HEK293 (cell line): ENCODE measurements at regions not wholly inside any gene's neighbourhood (a gene's known extent, or its start where the extent isn't known, plus 50 kb on each side); places are given as distances from the start of the nearest gene placed in this dataset.

Experiments used
- CTCF ChIA-PET: fragments of 350-600 bp; formaldehyde crosslinking; extraction: SDS; loops from one replicate; lab custom pipeline; 2021; ENCODE audit warnings: antibody characterized with exemption; lab: Yijun Ruan, JAX
- POLR2A ChIA-PET: fragments of 300-600 bp; formaldehyde crosslinking; extraction: SDS; loops from one replicate; lab custom pipeline; 2020; ENCODE audit warnings: antibody characterized with exemption, inconsistent platforms; lab: Yijun Ruan, JAX
- H3K27ac ChIP-seq: fragments of 200-500 bp; sonication (Bioruptor generic); 2 replicates; pipeline ENCODE4 v1.5.1; 2014; ENCODE audit warnings: low read depth, low read length, control low read depth, inconsistent platforms; ENCODE audit errors: extremely low read depth
- H3K36me3 ChIP-seq, 2 experiments: fragments of 200-500 bp in 1 of 2; sonication (Bioruptor generic) in 1 of 2; 1 replicate in 1 of 2; 2 replicates in 1 of 2; pipeline ENCODE4 v1.5.1; 2014 to 2017; ENCODE audit warnings: inconsistent platforms in 2 of 2, low read length in 2 of 2; ENCODE audit not compliant: control insufficient read depth in 2 of 2, insufficient read depth in 1 of 2
- H3K4me1 ChIP-seq: fragments of 200-500 bp; sonication (Bioruptor generic); 2 replicates; pipeline ENCODE4 v1.5.1; 2014; ENCODE audit warnings: mild to moderate bottlenecking, low read length, inconsistent platforms; ENCODE audit not compliant: control insufficient read depth, insufficient read depth
- H3K4me3 ChIP-seq: 2 replicates; pipeline ENCODE4 v1.5.1; 2011; ENCODE audit warnings: low read depth, mild to moderate bottlenecking, control low read depth, low read length, moderate library complexity
- H3K9me3 ChIP-seq: fragments of 200-500 bp; sonication (Bioruptor generic); 2 replicates; pipeline ENCODE4 v1.5.1; 2014; ENCODE audit warnings: low read depth, low read length, inconsistent platforms; ENCODE audit not compliant: control insufficient read depth, insufficient read depth
- BCL11A ChIP-seq: fragments of 450-650 bp; formaldehyde crosslinking; IDR thresholded peaks from 2 replicates; pipeline ENCODE4 v1.5.1; 2016; ENCODE audit warnings: low read depth, missing biosample characterization, missing genetic modification characterization
- GLIS1 ChIP-seq: fragments of 450-650 bp; formaldehyde crosslinking; IDR thresholded peaks from 2 replicates; pipeline ENCODE4 v1.5.1; 2016; ENCODE audit warnings: missing biosample characterization, missing genetic modification characterization
- MEIS1 ChIP-seq: sonication (generic); formaldehyde crosslinking; IDR thresholded peaks from 2 replicates; pipeline ENCODE4 v1.8.1; 2022; ENCODE audit warnings: missing genetic modification reagents, mild to moderate bottlenecking, borderline replicate concordance
- SCRT1 ChIP-seq: fragments of 450-650 bp; formaldehyde crosslinking; IDR thresholded peaks from 2 replicates; pipeline ENCODE4 v1.5.1; 2016; ENCODE audit warnings: missing biosample characterization, missing genetic modification characterization, borderline replicate concordance
- ZBTB48 ChIP-seq: fragments of 450-650 bp; formaldehyde crosslinking; IDR thresholded peaks from 2 replicates; pipeline ENCODE4 v1.5.1; 2016; ENCODE audit warnings: missing biosample characterization, missing genetic modification characterization
- ZEB2 ChIP-seq: fragments of 450-650 bp; formaldehyde crosslinking; IDR thresholded peaks from 2 replicates; pipeline ENCODE4 v1.5.1; 2016; ENCODE audit warnings: missing biosample characterization, missing genetic modification characterization
- ZFHX2 ChIP-seq: fragments of 450-650 bp; formaldehyde crosslinking; conservative IDR thresholded peaks from 2 replicates; pipeline ENCODE4 v1.5.1; 2016; ENCODE audit warnings: missing biosample characterization, missing genetic modification characterization
- ZIC2 ChIP-seq: fragments of 450-650 bp; formaldehyde crosslinking; IDR thresholded peaks from 2 replicates; pipeline ENCODE4 v1.5.1; 2016; ENCODE audit warnings: missing biosample characterization, missing genetic modification characterization
- ZNF132 ChIP-seq: fragments of 450-650 bp; formaldehyde crosslinking; IDR thresholded peaks from 2 replicates; pipeline ENCODE4 v1.5.1; 2017; ENCODE audit warnings: missing biosample characterization, missing genetic modification characterization, borderline replicate concordance
- ZNF146 ChIP-seq: fragments of 450-650 bp; formaldehyde crosslinking; IDR thresholded peaks from 2 replicates; pipeline ENCODE4 v1.5.1; 2016; ENCODE audit warnings: missing biosample characterization, missing genetic modification characterization
- ZNF2 ChIP-seq: fragments of 450-650 bp; formaldehyde crosslinking; IDR thresholded peaks from 2 replicates; pipeline ENCODE4 v1.5.1; 2016; ENCODE audit warnings: missing biosample characterization, missing genetic modification characterization
- ZNF239 ChIP-seq: fragments of 450-650 bp; formaldehyde crosslinking; IDR thresholded peaks from 2 replicates; pipeline ENCODE4 v1.5.1; 2016; ENCODE audit warnings: missing biosample characterization, missing genetic modification characterization
- ZNF416 ChIP-seq: fragments of 450-650 bp; formaldehyde crosslinking; IDR thresholded peaks from 2 replicates; pipeline ENCODE4 v1.5.1; 2016; ENCODE audit warnings: missing biosample characterization, missing genetic modification characterization
- ZNF596 ChIP-seq: fragments of 450-650 bp; IDR thresholded peaks from 2 replicates; pipeline ENCODE4 v1.5.0; 2018; ENCODE audit warnings: missing biosample characterization, mild to moderate bottlenecking, missing genetic modification characterization, moderate library complexity
- ZNF707 ChIP-seq: fragments of 450-650 bp; formaldehyde crosslinking; IDR thresholded peaks from 2 replicates; pipeline ENCODE4 v1.5.1; 2016; ENCODE audit warnings: missing biosample characterization, missing genetic modification characterization
- ZSCAN23 ChIP-seq: fragments of 450-650 bp; formaldehyde crosslinking; IDR thresholded peaks from 2 replicates; pipeline ENCODE4 v1.5.1; 2016; ENCODE audit warnings: missing biosample characterization, missing genetic modification characterization
- TF ChIP-seq, protein P1 (sequence below): fragments of 450-650 bp; formaldehyde crosslinking; optimal IDR thresholded peaks from 2 replicates; pipeline ENCODE3; 2016; ENCODE audit warnings: missing biosample characterization, mild to moderate bottlenecking, missing genetic modification characterization
- TF ChIP-seq, protein P2 (sequence below): fragments of 450-650 bp; formaldehyde crosslinking; IDR thresholded peaks from 2 replicates; pipeline ENCODE4 v1.5.1; 2017; ENCODE audit warnings: missing biosample characterization, missing genetic modification characterization
- TF ChIP-seq, protein P3 (sequence below): fragments of 450-650 bp; formaldehyde crosslinking; IDR thresholded peaks from 2 replicates; pipeline ENCODE4 v1.5.1; 2016; ENCODE audit warnings: missing biosample characterization, missing genetic modification characterization, borderline replicate concordance
- TF ChIP-seq, protein P4 (sequence below): fragments of 450-650 bp; formaldehyde crosslinking; IDR thresholded peaks from 2 replicates; pipeline ENCODE4 v1.5.1; 2016; ENCODE audit warnings: missing biosample characterization, missing genetic modification characterization
- TF ChIP-seq, protein P5 (sequence below): fragments of 450-650 bp; formaldehyde crosslinking; IDR thresholded peaks from 2 replicates; pipeline ENCODE4 v1.5.1; 2016; ENCODE audit warnings: missing biosample characterization, missing genetic modification characterization
- TF ChIP-seq, protein P6 (sequence below): IDR thresholded peaks from 2 replicates; pipeline ENCODE4 v1.6.1; 2011; ENCODE audit warnings: mild to moderate bottlenecking, low read depth, low read length, borderline replicate concordance

DNA sequence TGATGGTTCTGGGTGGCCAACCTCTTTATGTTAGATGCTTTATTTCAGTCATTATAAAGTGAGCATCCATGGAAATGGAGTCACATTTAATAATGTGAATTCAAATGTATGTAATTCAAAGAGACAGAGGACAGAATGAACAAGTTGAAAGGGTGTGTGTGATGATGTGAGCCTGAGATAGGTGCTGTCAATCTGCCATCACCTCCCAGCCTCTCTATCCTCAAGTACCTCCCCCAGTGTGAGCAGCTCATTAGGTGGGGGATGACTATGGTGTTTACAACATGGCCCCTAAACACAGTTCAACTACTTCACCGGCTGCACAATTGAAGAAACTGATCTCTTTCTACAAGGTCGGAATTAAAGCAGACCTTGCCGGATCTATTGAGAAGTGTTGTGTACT lies 74.7 kb upstream of the IGFBP5 start:
- Histone ChIP-seq H3K36me3 (no peaks in the 10 kb centered on the region), H3K4me1 (peaks cover 3% of the 10 kb centered on the region; the same call in 1 of the 2 replicates), H3K4me3 (no peak overlapping the region), H3K9me3 (no peaks in the 10 kb centered on the region), H3K27ac (no peak overlapping the region)
- TF ChIP-seq ZSCAN23 (tag by site-specific recombination) (no peak), ZBTB48 (tag by site-specific recombination) (no peak), GLIS1 (tag by site-specific recombination) (peak; percentile 34; the same call in 1 of the 2 replicates)
- ChIA-PET POLR2A (interaction anchor here (1.0 kb wide), 1 partner anchor 12 kb away, joined by 3 read pairs; no protein-coding TSS in a partner anchor), CTCF (interaction anchor here (0.6 kb wide), 1 partner anchor 986 kb away, joined by 3 read pairs; no protein-coding TSS in a partner anchor)

DNA sequence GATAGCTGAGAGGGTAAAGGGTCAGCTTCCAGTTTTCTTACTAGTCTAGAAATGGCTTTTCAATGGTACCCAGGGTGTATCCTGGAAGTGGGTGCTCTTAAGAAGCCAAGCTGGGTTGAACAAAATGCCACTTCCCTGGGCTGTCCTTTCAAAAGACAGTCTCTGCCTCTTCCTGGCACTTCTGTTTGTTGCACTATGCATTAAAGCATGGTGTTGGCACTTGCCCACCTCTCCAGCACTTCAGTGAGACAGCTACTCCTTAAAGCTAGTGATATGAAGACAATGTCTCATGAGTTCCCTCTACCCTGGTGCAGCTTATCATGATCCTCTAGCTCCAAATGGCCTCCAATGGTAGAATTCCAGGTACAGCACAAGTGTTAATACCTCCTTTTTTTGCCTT lies 74.3 kb upstream of the IGFBP5 start:
- Histone ChIP-seq H3K9me3 (no peaks in the 10 kb centered on the region), H3K4me3 (no peak overlapping the region), H3K36me3 (no peaks in the 10 kb centered on the region), H3K27ac (no peak overlapping the region)
- CTCF ChIA-PET: interaction anchor here (0.6 kb wide), 2 partner anchors 8 to 986 kb away, joined by 3 to 4 read pairs; no protein-coding TSS in a partner anchor
- TF ChIP-seq, protein P1, sequence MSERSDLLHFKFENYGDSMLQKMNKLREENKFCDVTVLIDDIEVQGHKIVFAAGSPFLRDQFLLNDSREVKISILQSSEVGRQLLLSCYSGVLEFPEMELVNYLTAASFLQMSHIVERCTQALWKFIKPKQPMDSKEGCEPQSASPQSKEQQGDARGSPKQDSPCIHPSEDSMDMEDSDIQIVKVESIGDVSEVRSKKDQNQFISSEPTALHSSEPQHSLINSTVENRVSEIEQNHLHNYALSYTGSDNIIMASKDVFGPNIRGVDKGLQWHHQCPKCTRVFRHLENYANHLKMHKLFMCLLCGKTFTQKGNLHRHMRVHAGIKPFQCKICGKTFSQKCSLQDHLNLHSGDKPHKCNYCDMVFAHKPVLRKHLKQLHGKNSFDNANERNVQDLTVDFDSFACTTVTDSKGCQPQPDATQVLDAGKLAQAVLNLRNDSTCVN (tag by site-specific recombination): no peak
- no peak for TF ChIP-seq ZEB2 (tag by site-specific recombination)
- no peak for TF ChIP-seq ZNF416
- no peak for TF ChIP-seq SCRT1 (tag by site-specific recombination)
- TF ChIP-seq ZNF132: no peak
- no peak for TF ChIP-seq ZNF239
- no peak for TF ChIP-seq BCL11A (tag by site-specific recombination)
- TF ChIP-seq, protein P2, sequence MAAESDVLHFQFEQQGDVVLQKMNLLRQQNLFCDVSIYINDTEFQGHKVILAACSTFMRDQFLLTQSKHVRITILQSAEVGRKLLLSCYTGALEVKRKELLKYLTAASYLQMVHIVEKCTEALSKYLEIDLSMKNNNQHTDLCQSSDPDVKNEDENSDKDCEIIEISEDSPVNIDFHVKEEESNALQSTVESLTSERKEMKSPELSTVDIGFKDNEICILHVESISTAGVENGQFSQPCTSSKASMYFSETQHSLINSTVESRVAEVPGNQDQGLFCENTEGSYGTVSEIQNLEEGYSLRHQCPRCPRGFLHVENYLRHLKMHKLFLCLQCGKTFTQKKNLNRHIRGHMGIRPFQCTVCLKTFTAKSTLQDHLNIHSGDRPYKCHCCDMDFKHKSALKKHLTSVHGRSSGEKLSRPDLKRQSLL: no peak
- no peak for TF ChIP-seq MEIS1 (CRISPR knock-in tag)
- TF ChIP-seq ZNF707 (tag by site-specific recombination): no peak
- no peak for TF ChIP-seq ZNF2 (tag by site-specific recombination)
- no peak for TF ChIP-seq ZNF596 (tag by site-specific recombination)
- no peak for TF ChIP-seq ZNF146
- no peak for TF ChIP-seq GLIS1 (tag by site-specific recombination)
- TF ChIP-seq, protein P3, sequence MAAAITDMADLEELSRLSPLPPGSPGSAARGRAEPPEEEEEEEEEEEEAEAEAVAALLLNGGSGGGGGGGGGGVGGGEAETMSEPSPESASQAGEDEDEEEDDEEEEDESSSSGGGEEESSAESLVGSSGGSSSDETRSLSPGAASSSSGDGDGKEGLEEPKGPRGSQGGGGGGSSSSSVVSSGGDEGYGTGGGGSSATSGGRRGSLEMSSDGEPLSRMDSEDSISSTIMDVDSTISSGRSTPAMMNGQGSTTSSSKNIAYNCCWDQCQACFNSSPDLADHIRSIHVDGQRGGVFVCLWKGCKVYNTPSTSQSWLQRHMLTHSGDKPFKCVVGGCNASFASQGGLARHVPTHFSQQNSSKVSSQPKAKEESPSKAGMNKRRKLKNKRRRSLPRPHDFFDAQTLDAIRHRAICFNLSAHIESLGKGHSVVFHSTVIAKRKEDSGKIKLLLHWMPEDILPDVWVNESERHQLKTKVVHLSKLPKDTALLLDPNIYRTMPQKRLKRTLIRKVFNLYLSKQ (tag by site-specific recombination): no peak
- TF ChIP-seq, protein P4, sequence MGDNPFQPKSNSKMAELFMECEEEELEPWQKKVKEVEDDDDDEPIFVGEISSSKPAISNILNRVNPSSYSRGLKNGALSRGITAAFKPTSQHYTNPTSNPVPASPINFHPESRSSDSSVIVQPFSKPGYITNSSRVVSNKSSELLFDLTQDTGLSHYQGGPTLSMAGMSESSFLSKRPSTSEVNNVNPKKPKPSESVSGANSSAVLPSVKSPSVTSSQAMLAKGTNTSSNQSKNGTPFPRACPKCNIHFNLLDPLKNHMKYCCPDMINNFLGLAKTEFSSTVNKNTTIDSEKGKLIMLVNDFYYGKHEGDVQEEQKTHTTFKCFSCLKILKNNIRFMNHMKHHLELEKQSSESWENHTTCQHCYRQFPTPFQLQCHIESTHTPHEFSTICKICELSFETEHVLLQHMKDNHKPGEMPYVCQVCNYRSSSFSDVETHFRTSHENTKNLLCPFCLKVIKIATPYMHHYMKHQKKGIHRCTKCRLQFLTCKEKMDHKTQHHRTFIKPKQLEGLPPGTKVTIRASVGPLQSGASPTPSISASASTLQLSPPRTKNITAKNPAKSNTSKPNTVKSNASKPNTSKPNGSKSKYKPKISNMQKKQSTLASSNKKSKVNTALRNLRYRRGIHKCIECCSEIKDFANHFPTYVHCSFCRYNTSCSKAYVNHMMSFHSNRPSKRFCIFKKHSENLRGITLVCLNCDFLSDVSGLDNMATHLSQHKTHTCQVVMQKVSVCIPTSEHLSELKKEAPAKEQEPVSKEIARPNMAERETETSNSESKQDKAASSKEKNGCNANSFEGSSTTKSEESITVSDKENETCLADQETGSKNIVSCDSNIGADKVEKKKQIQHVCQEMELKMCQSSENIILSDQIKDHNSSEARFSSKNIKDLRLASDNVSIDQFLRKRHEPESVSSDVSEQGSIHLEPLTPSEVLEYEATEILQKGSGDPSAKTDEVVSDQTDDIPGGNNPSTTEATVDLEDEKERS (tag by site-specific recombination): no peak
- TF ChIP-seq ZIC2 (tag by site-specific recombination): no peak
- TF ChIP-seq, protein P5, sequence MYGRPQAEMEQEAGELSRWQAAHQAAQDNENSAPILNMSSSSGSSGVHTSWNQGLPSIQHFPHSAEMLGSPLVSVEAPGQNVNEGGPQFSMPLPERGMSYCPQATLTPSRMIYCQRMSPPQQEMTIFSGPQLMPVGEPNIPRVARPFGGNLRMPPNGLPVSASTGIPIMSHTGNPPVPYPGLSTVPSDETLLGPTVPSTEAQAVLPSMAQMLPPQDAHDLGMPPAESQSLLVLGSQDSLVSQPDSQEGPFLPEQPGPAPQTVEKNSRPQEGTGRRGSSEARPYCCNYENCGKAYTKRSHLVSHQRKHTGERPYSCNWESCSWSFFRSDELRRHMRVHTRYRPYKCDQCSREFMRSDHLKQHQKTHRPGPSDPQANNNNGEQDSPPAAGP (tag by site-specific recombination): no peak
- TF ChIP-seq ZFHX2 (tag by site-specific recombination): no peak
- TF ChIP-seq, protein P6, sequence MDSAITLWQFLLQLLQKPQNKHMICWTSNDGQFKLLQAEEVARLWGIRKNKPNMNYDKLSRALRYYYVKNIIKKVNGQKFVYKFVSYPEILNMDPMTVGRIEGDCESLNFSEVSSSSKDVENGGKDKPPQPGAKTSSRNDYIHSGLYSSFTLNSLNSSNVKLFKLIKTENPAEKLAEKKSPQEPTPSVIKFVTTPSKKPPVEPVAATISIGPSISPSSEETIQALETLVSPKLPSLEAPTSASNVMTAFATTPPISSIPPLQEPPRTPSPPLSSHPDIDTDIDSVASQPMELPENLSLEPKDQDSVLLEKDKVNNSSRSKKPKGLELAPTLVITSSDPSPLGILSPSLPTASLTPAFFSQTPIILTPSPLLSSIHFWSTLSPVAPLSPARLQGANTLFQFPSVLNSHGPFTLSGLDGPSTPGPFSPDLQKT: no peak
- TF ChIP-seq, all 188 proteins: peak for 0
- peaks cover 3% of the 10 kb centered on the region; the same call in 1 of the 2 replicates for H3K4me1 ChIP-seq
- POLR2A ChIA-PET: interaction anchor here (1.0 kb wide), 1 partner anchor 11 kb away, joined by 3 read pairs; no protein-coding TSS in a partner anchor
